Fibroblast of lung (primary cell): ENCODE measurements at regions not wholly inside any gene's neighbourhood (a gene's known extent, or its start where the extent isn't known, plus 50 kb on each side); places are given as distances from the start of the nearest gene placed in this dataset.

Source experiments
- DNase-seq, 2 donors: peaks; one replicate each; pipeline versions ENCODE4 v3.0.0 to v3.0.0-alpha.2; 2010; ENCODE audit warnings: low read depth in 2 of 2
- H2AFZ ChIP-seq: 2 replicates; pipeline ENCODE4 v1.5.1; 2012; ENCODE audit warnings: low read length, control low read depth, inconsistent platforms
- H3K27ac ChIP-seq: 2 replicates; pipeline ENCODE4 v1.5.1; 2011; ENCODE audit warnings: low read length, control low read depth; ENCODE audit not compliant: insufficient read depth
- H3K27me3 ChIP-seq: 2 replicates; pipeline ENCODE4 v1.5.1; 2011; ENCODE audit warnings: mild to moderate bottlenecking, low read length; ENCODE audit not compliant: control insufficient read depth, insufficient read depth
- H3K36me3 ChIP-seq: 2 replicates; pipeline ENCODE4 v1.5.1; 2011; ENCODE audit warnings: low read length; ENCODE audit not compliant: control insufficient read depth, insufficient read depth
- H3K4me1 ChIP-seq: 2 replicates; pipeline ENCODE4 v1.5.1; 2011; ENCODE audit warnings: low read length; ENCODE audit not compliant: control insufficient read depth, insufficient read depth; ENCODE audit errors: extremely low read depth
- H3K4me2 ChIP-seq: 2 replicates; pipeline ENCODE4 v1.5.1; 2011; ENCODE audit warnings: low read length, control low read depth; ENCODE audit not compliant: insufficient read depth; ENCODE audit errors: extremely low read depth
- H3K4me3 ChIP-seq, 4 experiments: fragments of 200-600 bp in 1 of 4; sonication (generic) in 1 of 4; replicated peaks in 1 of 4; 2 replicates each; pipeline ENCODE4 v1.5.1; 2011 to 2016; ENCODE audit warnings: low read length in 4 of 4, low read depth in 3 of 4, mild to moderate bottlenecking in 3 of 4, control low read depth in 2 of 4, inconsistent platforms in 1 of 4, mixed read lengths in 1 of 4; ENCODE audit not compliant: insufficient read depth in 1 of 4; ENCODE audit errors: control extremely low read depth in 1 of 4
- H3K79me2 ChIP-seq: 2 replicates; pipeline ENCODE4 v1.5.1; 2012; ENCODE audit warnings: mild to moderate bottlenecking, low read length, inconsistent platforms; ENCODE audit not compliant: control insufficient read depth, insufficient read depth
- H3K9ac ChIP-seq: 2 replicates; pipeline ENCODE4 v1.5.1; 2011; ENCODE audit warnings: mild to moderate bottlenecking, low read length, control low read depth; ENCODE audit not compliant: insufficient read depth
- H3K9me3 ChIP-seq: 2 replicates; pipeline ENCODE4 v1.5.1; 2012; ENCODE audit warnings: low read depth, low read length; ENCODE audit not compliant: control insufficient read depth, insufficient read depth
- H4K20me1 ChIP-seq: 2 replicates; pipeline ENCODE4 v1.5.1; 2011; ENCODE audit warnings: low read length; ENCODE audit not compliant: control insufficient read depth, insufficient read depth; ENCODE audit errors: extremely low read depth
- EZH2 ChIP-seq: IDR thresholded peaks from 2 replicates; pipeline ENCODE4 v1.5.1; 2012; ENCODE audit warnings: low read length, control low read depth, mild to moderate bottlenecking; ENCODE audit errors: missing control alignments
- TF ChIP-seq, protein P1 (sequence below), 2 donors: IDR thresholded peaks in 1 of 2; conservative IDR thresholded peaks in 1 of 2; 1 replicate in 1 of 2; 2 replicates in 1 of 2; pipeline ENCODE4 v1.5.1; 2011 to 2012; ENCODE audit warnings: low read length in 2 of 2, control low read depth in 1 of 2, inconsistent platforms in 1 of 2, low read depth in 1 of 2, mild to moderate bottlenecking in 1 of 2

GRCh38 chr13:78714717-78715116 lies 55.8 kb upstream of the OBI1 start:
- Histone ChIP-seq H3K27ac (no peak overlapping the region), H3K4me3 (no peak overlapping the region), H3K4me1 (no peaks in the 10 kb centered on the region), H2AFZ (no peak overlapping the region), H4K20me1 (no peaks in the 10 kb centered on the region), H3K9me3 (no peaks in the 10 kb centered on the region), H3K9ac (no peak overlapping the region), H3K36me3 (no peaks in the 10 kb centered on the region), H3K27me3 (no peaks in the 10 kb centered on the region), H3K4me2 (no peak overlapping the region), H3K79me2 (no peaks in the 10 kb centered on the region)
- TF ChIP-seq EZH2: no peak
- TF ChIP-seq, protein P1, sequence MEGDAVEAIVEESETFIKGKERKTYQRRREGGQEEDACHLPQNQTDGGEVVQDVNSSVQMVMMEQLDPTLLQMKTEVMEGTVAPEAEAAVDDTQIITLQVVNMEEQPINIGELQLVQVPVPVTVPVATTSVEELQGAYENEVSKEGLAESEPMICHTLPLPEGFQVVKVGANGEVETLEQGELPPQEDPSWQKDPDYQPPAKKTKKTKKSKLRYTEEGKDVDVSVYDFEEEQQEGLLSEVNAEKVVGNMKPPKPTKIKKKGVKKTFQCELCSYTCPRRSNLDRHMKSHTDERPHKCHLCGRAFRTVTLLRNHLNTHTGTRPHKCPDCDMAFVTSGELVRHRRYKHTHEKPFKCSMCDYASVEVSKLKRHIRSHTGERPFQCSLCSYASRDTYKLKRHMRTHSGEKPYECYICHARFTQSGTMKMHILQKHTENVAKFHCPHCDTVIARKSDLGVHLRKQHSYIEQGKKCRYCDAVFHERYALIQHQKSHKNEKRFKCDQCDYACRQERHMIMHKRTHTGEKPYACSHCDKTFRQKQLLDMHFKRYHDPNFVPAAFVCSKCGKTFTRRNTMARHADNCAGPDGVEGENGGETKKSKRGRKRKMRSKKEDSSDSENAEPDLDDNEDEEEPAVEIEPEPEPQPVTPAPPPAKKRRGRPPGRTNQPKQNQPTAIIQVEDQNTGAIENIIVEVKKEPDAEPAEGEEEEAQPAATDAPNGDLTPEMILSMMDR (conservative IDR thresholded peaks at IDR 0.05 in 1 of 2, IDR thresholded peaks at IDR 0.05 in 1 of 2; ENCODE audit: low read depth in 1 of 2, low read length in 2 of 2): no peak
- no peak for DNase-seq

GRCh38 chr13:78712831-78713230 lies 53.9 kb upstream of the OBI1 start:
- H3K4me2 ChIP-seq: no peak overlapping the region
- H4K20me1 ChIP-seq: no peaks in the 10 kb centered on the region
- no peak overlapping the region for H3K4me3 ChIP-seq
- H3K4me1 ChIP-seq: no peaks in the 10 kb centered on the region
- no peaks in the 10 kb centered on the region for H3K79me2 ChIP-seq
- no peak for TF ChIP-seq EZH2
- TF ChIP-seq, protein P1 (conservative IDR thresholded peaks at IDR 0.05 in 1 of 2, IDR thresholded peaks at IDR 0.05 in 1 of 2; ENCODE audit: low read depth in 1 of 2, low read length in 2 of 2): no peak
- no peaks in the 10 kb centered on the region for H3K27me3 ChIP-seq
- no peak overlapping the region for H3K27ac ChIP-seq
- no peaks in the 10 kb centered on the region for H3K36me3 ChIP-seq
- H2AFZ ChIP-seq: no peak overlapping the region
- H3K9me3 ChIP-seq: no peaks in the 10 kb centered on the region
- no peak overlapping the region for H3K9ac ChIP-seq
- DNase-seq: no peak

- H4K20me1 ChIP-seq: no peaks in the 10 kb centered on the region
- no peak overlapping the region for H2AFZ ChIP-seq
- H3K4me2 ChIP-seq: no peak overlapping the region
- peak in 1 of 2 donors; percentile 45 for DNase-seq
- no peak overlapping the region for H3K27ac ChIP-seq
- no peaks in the 10 kb centered on the region for H3K36me3 ChIP-seq
- TF ChIP-seq, protein P1 (conservative IDR thresholded peaks at IDR 0.05 in 1 of 2, IDR thresholded peaks at IDR 0.05 in 1 of 2; ENCODE audit: low read depth in 1 of 2, low read length in 2 of 2): no peak
- TF ChIP-seq EZH2: no peak
- no peaks in the 10 kb centered on the region for H3K9me3 ChIP-seq
- no peaks in the 10 kb centered on the region for H3K79me2 ChIP-seq
- H3K9ac ChIP-seq: no peak overlapping the region
- H3K27me3 ChIP-seq: no peaks in the 10 kb centered on the region
- H3K4me3 ChIP-seq: no peak overlapping the region
- H3K4me1 ChIP-seq: no peaks in the 10 kb centered on the region
Observed at GRCh38 chr13:78709028-78709427, 50.1 kb upstream of the OBI1 start.
